ENCODE measurements at regions not wholly inside any gene's neighbourhood (a gene's known extent, or its start where the extent isn't known, plus 50 kb on each side); places are given as distances from the start of the nearest gene placed in this dataset.

GRCh38 chr4:189278597-189279165 is 662.0 kb upstream of the FRG1 start:
- TF ChIP-seq, protein P1, sequence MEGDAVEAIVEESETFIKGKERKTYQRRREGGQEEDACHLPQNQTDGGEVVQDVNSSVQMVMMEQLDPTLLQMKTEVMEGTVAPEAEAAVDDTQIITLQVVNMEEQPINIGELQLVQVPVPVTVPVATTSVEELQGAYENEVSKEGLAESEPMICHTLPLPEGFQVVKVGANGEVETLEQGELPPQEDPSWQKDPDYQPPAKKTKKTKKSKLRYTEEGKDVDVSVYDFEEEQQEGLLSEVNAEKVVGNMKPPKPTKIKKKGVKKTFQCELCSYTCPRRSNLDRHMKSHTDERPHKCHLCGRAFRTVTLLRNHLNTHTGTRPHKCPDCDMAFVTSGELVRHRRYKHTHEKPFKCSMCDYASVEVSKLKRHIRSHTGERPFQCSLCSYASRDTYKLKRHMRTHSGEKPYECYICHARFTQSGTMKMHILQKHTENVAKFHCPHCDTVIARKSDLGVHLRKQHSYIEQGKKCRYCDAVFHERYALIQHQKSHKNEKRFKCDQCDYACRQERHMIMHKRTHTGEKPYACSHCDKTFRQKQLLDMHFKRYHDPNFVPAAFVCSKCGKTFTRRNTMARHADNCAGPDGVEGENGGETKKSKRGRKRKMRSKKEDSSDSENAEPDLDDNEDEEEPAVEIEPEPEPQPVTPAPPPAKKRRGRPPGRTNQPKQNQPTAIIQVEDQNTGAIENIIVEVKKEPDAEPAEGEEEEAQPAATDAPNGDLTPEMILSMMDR (IDR thresholded peaks at IDR 0.05; ENCODE audit: insufficient read depth, low read length) = no peak
- no peak for DNase-seq (ENCODE audit: low read depth)

GRCh38 chr4:189279188-189279587 is 661.5 kb upstream of the FRG1 start:
- TF ChIP-seq, protein P1 (IDR thresholded peaks at IDR 0.05; ENCODE audit: insufficient read depth, low read length) = no peak
- H3K4me3 ChIP-seq (ENCODE audit: low read depth, low read length) = no peak overlapping the region
- DNase-seq (ENCODE audit: low read depth) = no peak

More at GRCh38 chr4:189278597-189279165, 662.0 kb upstream of the FRG1 start:
- no peak overlapping the region for H3K4me3 ChIP-seq (ENCODE audit: low read depth, low read length)

DNA sequence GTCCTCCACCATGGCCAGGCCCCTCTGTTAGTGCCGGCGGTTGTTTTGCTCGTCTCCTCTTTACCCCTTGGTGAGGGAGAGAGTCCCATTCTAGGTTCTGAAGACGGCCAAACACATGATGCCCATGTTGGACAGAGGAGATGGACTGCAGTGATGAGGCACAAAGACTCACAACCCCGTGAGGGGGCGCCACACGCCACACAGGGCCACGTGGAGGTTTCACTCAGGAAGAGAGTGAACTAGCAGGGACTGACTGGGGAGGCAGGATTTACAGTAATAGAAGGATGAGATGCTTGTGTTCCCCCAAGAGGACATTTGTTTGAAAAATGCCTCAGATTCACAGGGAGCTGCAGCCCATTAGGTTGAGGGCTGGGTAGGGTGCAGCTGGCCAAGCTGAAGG is 655.3 kb upstream of the FRG1 start:
- DNase-seq (ENCODE audit: low read depth) = no peak
- no peak overlapping the region for H3K4me3 ChIP-seq (ENCODE audit: low read depth, low read length)
- TF ChIP-seq, protein P1 (IDR thresholded peaks at IDR 0.05; ENCODE audit: insufficient read depth, low read length) = no peak

- TF ChIP-seq, protein P1 (IDR thresholded peaks at IDR 0.05; ENCODE audit: insufficient read depth, low read length) = no peak
- H3K4me3 ChIP-seq (ENCODE audit: low read depth, low read length) = no peak overlapping the region
- DNase-seq (ENCODE audit: low read depth) = no peak
These were observed 648.7 kb upstream of the FRG1 start for GRCh38 chr4:189291939-189292338.

DNA sequence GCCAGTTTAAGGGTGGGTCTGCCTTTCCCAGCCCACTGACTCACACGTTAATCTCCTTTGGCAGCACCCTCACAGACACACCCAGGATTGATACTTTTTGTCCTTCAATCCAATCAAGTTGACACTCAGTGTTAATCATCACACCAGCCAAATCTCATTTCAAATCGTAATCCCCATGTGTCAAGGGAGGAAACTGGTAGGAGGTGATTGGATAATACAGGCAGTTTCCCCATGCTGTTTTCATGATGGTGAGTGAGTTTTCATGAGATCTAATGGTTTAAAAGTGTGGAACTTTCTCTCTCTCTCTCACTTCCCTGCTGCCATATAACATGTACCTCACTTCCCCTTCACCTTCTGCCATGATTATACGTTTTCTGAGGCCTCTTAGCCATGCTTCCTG is 647.2 kb upstream of the FRG1 start:
- no peak overlapping the region for H3K4me3 ChIP-seq (ENCODE audit: low read depth, low read length)
- no peak for DNase-seq (ENCODE audit: low read depth)

GRCh38 chr4:189294574-189294973 is 646.1 kb upstream of the FRG1 start:
- no peak overlapping the region for H3K4me3 ChIP-seq (ENCODE audit: low read depth, low read length)

More for the DNA sequence above, 647.2 kb upstream of the FRG1 start:
- TF ChIP-seq, protein P1 (IDR thresholded peaks at IDR 0.05; ENCODE audit: insufficient read depth, low read length) = no peak

More at GRCh38 chr4:189294574-189294973, 646.1 kb upstream of the FRG1 start:
- TF ChIP-seq, protein P1 (IDR thresholded peaks at IDR 0.05; ENCODE audit: insufficient read depth, low read length) = no peak
- no peak for DNase-seq (ENCODE audit: low read depth)
